Endodermal cell (in vitro differentiated cells): ENCODE measurements at regions not wholly inside any gene's neighbourhood (a gene's known extent, or its start where the extent isn't known, plus 50 kb on each side); places are given as distances from the start of the nearest gene placed in this dataset.

Experiments
- DNase-seq: peaks from one replicate; pipeline ENCODE4 v3.0.0-alpha.2; 2017
- H3K27ac ChIP-seq: 2 replicates; pipeline ENCODE4 v1.5.1; 2013; ENCODE audit warnings: mild to moderate bottlenecking, low read depth, low read length, moderate library complexity
- H3K27me3 ChIP-seq: 2 replicates; pipeline ENCODE4 v1.6.1; 2013; ENCODE audit warnings: mild to moderate bottlenecking, low read length, moderate library complexity; ENCODE audit not compliant: insufficient read depth, control insufficient read depth, poor library complexity, severe bottlenecking
- H3K36me3 ChIP-seq: 2 replicates; pipeline ENCODE4 v1.7.0; 2013; ENCODE audit warnings: mild to moderate bottlenecking, low read length, moderate library complexity; ENCODE audit not compliant: control insufficient read depth, insufficient read depth
- H3K4me1 ChIP-seq: one replicate; pipeline ENCODE4 v1.7.0; 2013; ENCODE audit warnings: low read length; ENCODE audit not compliant: control insufficient read depth, insufficient read depth
- H3K4me3 ChIP-seq: 2 replicates; pipeline ENCODE4 v1.5.1; 2013; ENCODE audit warnings: mild to moderate bottlenecking, low read length, moderate library complexity
- H3K9ac ChIP-seq: 2 replicates; pipeline ENCODE4 v1.6.1; 2013; ENCODE audit warnings: mild to moderate bottlenecking, low read length, moderate library complexity; ENCODE audit not compliant: poor library complexity, severe bottlenecking; ENCODE audit errors: extremely low read depth
- H3K9me3 ChIP-seq: 2 replicates; pipeline ENCODE4 v1.6.1; 2013; ENCODE audit warnings: mild to moderate bottlenecking, low read length, moderate library complexity; ENCODE audit not compliant: control insufficient read depth
- H3K27ac Mint-ChIP-seq: 2 replicates; pipeline ENCODE4 v1.8.0; 2020; ENCODE audit warnings: mixed read lengths
- H3K27me3 Mint-ChIP-seq: 2 replicates; pipeline ENCODE4 v1.8.0; 2021; ENCODE audit warnings: mild to moderate bottlenecking, mixed read lengths; ENCODE audit not compliant: insufficient read depth
- H3K36me3 Mint-ChIP-seq: 2 replicates; pipeline ENCODE4 v1.8.0; 2020; ENCODE audit warnings: low read depth, mixed read lengths
- H3K4me1 Mint-ChIP-seq: 2 replicates; pipeline ENCODE4 v1.8.0; 2020; ENCODE audit warnings: mixed read lengths
- H3K4me3 Mint-ChIP-seq: 2 replicates; pipeline ENCODE4 v1.8.0; 2020; ENCODE audit warnings: mild to moderate bottlenecking, moderate library complexity, mixed read lengths
- H3K9me3 Mint-ChIP-seq: 2 replicates; pipeline ENCODE4 v1.8.0; 2020; ENCODE audit warnings: mild to moderate bottlenecking, mixed read lengths
- WGBS, 2 experiments: methylation state at CpG; one replicate each; pipeline versions ENCODE4 v1.1.5 to v1.1.7; 2013; ENCODE audit warnings: missing lambda C conversion rate in 2 of 2, mixed read lengths in 1 of 2; ENCODE audit not compliant: insufficient coverage in 1 of 2, insufficient read length in 1 of 2; 5-methylcytosine and 5-hydroxymethylcytosine counted together
- TF ChIP-seq, protein P1 (sequence below): fragments of 200-600 bp; sonication (generic); conservative IDR thresholded peaks from 2 replicates; pipeline ENCODE4 v1.5.0; 2021; ENCODE audit warnings: antibody characterized with exemption, mild to moderate bottlenecking

DNA sequence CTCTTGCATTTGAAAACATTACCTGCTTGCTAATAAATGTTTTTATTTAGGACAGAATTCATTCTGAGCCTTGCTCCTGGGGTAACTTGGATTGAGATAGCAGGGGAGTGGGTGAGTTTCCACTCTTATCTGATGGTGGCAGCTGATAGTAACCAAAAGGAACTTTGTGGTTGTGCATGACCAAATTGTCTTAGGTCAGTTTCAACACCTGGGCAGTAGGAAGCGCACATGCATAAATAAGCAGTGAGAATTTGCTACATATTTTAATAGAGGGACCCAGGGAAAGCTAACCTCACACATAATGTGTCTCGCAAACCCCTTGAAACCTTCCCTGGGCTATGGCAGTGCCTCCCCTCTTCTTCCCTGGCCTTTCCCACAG, 65.4 kb upstream of the XCR1 start:
- no peak overlapping the region for H3K27ac Mint-ChIP-seq
- H3K4me3 ChIP-seq, result no peak overlapping the region
- H3K4me1 Mint-ChIP-seq, result no peaks in the 10 kb centered on the region
- no peak for DNase-seq
- H3K36me3 ChIP-seq, result no peaks in the 10 kb centered on the region
- TF ChIP-seq, protein P1, sequence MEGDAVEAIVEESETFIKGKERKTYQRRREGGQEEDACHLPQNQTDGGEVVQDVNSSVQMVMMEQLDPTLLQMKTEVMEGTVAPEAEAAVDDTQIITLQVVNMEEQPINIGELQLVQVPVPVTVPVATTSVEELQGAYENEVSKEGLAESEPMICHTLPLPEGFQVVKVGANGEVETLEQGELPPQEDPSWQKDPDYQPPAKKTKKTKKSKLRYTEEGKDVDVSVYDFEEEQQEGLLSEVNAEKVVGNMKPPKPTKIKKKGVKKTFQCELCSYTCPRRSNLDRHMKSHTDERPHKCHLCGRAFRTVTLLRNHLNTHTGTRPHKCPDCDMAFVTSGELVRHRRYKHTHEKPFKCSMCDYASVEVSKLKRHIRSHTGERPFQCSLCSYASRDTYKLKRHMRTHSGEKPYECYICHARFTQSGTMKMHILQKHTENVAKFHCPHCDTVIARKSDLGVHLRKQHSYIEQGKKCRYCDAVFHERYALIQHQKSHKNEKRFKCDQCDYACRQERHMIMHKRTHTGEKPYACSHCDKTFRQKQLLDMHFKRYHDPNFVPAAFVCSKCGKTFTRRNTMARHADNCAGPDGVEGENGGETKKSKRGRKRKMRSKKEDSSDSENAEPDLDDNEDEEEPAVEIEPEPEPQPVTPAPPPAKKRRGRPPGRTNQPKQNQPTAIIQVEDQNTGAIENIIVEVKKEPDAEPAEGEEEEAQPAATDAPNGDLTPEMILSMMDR, result no peak
- no peak overlapping the region for H3K27ac ChIP-seq
- no peaks in the 10 kb centered on the region for H3K4me1 ChIP-seq
- H3K36me3 Mint-ChIP-seq, result no peaks in the 10 kb centered on the region
- no peaks in the 10 kb centered on the region for H3K27me3 ChIP-seq
- 75 to 92% methylated on average over 2 of the region's 2 CpGs for WGBS, 2 experiments
- no peaks in the 10 kb centered on the region for H3K9me3 Mint-ChIP-seq
- H3K4me3 Mint-ChIP-seq, result no peak overlapping the region
- peaks cover under 1% of the 10 kb centered on the region for H3K27me3 Mint-ChIP-seq
- H3K9ac ChIP-seq, result no peak overlapping the region
- H3K9me3 ChIP-seq, result no peaks in the 10 kb centered on the region

GRCh38 chr3:46091741-46092701, 64.7 kb upstream of the XCR1 start:
- no peaks in the 10 kb centered on the region for H3K27me3 ChIP-seq
- no peaks in the 10 kb centered on the region for H3K36me3 ChIP-seq
- H3K9ac ChIP-seq, result no peak overlapping the region
- no peaks in the 10 kb centered on the region for H3K27me3 Mint-ChIP-seq
- H3K9me3 ChIP-seq, result no peaks in the 10 kb centered on the region
- no peak overlapping the region for H3K27ac Mint-ChIP-seq
- H3K9me3 Mint-ChIP-seq, result no peaks in the 10 kb centered on the region
- H3K4me1 ChIP-seq, result no peaks in the 10 kb centered on the region
- no peaks in the 10 kb centered on the region for H3K4me1 Mint-ChIP-seq
- H3K36me3 Mint-ChIP-seq, result no peaks in the 10 kb centered on the region
- H3K4me3 ChIP-seq, result no peak overlapping the region
- 86% methylated on average over 3 to 4 of the region's 4 CpGs for WGBS, 2 experiments
- H3K4me3 Mint-ChIP-seq, result no peak overlapping the region
- TF ChIP-seq, protein P1, result no peak
- H3K27ac ChIP-seq, result no peak overlapping the region
- DNase-seq, result no peak

- Histone ChIP-seq H3K27me3 (no peaks in the 10 kb centered on the region), H3K9ac (no peak overlapping the region), H3K36me3 (no peaks in the 10 kb centered on the region), H3K27ac (no peak overlapping the region), H3K4me3 (no peak overlapping the region), H3K4me1 (no peaks in the 10 kb centered on the region), H3K9me3 (no peaks in the 10 kb centered on the region)
- no peaks in the 10 kb centered on the region for H3K9me3 Mint-ChIP-seq
- no peaks in the 10 kb centered on the region for H3K4me1 Mint-ChIP-seq
- no peak overlapping the region for H3K4me3 Mint-ChIP-seq
- no peak overlapping the region for H3K27ac Mint-ChIP-seq
- 90 to 100% methylated on average over 3 of the region's 3 CpGs for WGBS, 2 experiments
- no peak for DNase-seq
- TF ChIP-seq, protein P1, result no peak
- no peaks in the 10 kb centered on the region for H3K36me3 Mint-ChIP-seq
- H3K27me3 Mint-ChIP-seq, result no peaks in the 10 kb centered on the region
Measured at GRCh38 chr3:46091046-46091445, 63.8 kb upstream of the XCR1 start.
